ENCODE measurements at regions not wholly inside any gene's neighbourhood (a gene's known extent, or its start where the extent isn't known, plus 50 kb on each side); places are given as distances from the start of the nearest gene placed in this dataset.
A peak's percentile ranks its signal among the peaks of the same experiment; 100 is the strongest.

DNA sequence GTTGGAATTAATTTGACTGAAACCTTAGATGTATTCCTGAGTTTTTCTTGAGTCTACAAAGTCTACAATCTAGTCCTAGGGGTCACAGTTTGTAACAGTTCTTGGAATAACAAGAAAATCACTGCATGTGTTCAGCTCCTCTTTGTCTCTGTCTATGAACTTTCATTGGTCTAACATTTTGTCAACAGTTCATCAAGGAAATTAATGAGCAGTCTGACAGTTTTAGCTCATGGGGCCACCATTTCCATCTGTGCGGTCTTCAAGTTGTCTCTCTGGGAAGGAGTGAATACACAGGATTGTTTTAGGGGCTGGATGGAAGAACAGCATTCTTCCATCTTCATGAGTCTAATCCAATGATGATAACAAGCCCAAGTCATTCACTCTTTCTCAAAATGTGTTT lies 276.4 kb downstream of the TMEM167A start:
- no peak for DNase-seq

DNA sequence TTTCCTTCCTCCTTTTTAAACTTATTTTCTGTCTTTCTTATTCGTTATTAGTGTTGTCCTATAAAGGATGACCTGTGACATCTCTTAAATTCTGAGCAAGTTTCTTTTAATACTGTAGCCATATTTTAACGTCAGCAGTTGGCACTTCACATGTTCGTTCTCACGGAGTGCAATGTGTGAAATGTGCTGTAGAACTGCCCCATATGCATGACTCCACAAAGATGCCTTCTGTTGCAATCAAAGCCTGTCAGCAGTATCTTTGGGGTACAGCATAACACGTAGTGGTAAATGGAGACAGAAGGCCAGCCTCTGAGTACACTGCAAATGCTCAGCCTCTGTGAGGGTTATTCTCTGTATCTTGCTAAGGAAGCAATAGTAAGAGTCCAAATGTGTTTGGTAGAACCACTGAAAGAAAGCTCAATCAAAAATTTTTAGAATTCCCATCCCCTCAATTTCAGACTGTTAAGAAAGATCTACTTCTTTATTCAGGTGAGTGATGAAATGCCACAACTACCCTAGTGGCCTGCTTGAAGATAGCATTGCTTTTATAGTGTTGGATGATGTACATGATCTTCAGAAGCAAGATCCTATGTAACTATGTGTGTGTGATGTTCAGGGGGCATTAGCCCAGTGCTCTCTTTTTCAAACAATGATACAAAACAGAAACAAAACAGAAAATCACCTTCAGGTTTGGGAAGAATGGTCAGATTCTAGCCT lies 277.7 kb downstream of the TMEM167A start:
- DNase-seq, result no peak

DNA sequence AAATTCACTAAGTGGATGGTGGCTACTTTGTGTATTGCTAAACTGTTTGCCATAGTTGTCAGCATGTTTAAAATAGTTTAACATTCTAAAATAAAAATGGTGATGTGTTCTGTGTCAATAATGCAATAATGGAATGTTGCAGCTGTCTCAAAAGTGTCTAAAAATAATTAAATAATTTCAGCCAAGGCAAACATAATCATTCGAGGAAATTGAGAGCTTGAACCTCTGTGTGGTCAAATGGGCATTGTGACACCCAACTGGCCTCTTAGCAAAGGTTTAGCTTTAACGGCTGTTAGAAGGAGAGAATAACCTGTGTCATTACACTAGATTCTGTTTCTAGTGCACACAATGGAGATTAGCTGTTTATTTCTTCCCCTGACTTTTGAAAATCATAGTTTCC lies 278.5 kb downstream of the TMEM167A start:
- no peak for DNase-seq

GRCh38 chr5:82796643-82797416 lies 280.4 kb downstream of the TMEM167A start:
- DNase-seq, result no peak

DNA sequence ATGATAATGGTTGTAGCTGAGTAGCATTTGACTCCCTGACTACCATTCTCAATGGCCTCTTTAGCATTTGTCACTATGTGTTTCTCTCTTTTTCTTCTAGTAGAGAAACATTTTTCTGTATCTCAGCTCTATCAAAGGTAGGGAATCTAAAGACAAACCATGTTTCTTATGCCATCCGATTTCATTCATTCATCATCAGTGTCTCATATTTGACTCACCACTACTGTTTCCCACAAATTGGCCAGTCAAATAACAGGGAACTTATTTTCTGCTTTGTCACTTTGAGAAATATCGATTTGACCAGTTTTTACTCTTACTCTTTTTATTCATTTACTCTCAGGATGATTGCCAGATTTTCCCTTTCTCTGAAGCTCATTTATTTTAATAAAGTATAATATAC lies 282.3 kb downstream of the TMEM167A start:
- DNase-seq, result no peak

- peak; percentile 18 for DNase-seq
These were observed 283.3 kb downstream of the TMEM167A start for GRCh38 chr5:82793808-82794419.

GRCh38 chr5:82792096-82792495 lies 285.1 kb downstream of the TMEM167A start:
- DNase-seq, result no peak

DNA sequence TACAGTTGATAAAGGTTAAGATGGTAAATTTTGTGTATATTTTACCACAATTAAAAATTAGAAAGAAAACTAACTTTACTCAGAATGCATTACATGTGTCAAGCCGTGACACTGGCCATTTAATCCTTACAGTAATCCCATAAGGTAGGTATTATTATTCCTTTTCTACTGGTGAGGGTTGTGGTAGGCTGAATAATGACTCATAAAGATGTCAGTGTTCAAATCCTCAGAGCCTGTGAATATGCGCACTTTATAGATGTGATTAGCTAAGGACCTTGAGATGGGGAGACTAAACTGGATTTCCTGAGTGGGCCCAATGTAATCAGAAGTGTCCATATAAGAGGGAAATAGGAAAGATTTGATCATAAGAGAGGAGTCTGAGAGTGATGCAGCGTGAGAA lies 288.1 kb downstream of the TMEM167A start:
- DNase-seq, result no peak

DNA sequence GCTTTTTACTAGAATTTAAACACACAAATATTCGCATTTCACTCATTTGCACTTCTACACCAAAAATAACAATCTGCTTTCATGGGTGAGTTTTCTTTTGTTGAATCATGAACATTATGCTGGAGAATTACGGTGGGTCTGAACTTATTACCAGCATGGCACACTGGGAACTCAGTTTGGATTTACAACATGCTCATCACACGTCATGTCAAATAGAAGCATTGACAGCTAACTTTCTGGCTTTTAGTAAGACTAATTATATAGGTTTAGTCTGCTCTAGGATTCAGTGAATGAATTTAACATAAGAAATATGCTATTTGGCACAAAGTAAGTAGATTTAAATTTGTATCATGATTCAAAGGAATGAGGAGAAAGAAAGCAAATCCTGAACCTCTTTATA lies 290.4 kb downstream of the TMEM167A start:
- no peak for DNase-seq

DNA sequence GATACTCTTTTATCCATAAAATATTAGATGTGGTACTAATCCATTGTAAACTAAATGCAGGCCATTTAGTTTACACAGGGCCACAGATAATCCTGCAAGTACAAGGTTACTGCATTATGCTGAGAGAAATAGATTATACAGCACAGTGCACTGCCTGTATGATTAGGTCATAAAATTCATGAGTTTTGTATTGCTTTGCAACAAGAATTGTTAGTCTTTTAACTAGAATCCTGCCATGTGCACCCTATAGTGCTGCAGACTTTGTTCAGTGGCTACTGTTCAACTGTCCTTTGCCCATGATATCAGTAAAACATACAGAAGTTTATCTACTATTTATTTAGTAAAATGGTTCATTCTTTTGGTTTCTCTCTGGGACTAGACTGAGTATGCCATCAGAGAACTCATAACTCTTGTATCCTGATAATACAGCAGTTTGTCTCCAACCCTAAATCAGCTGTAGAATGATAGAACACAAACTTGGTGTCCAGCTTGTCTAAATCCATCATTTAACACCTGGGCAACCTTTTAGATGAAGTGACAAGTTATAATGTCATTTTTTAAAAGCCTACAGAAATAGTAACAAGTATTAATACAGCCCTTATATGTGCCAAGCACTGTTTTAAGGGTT lies 291.2 kb downstream of the TMEM167A start:
- DNase-seq, result no peak

DNA sequence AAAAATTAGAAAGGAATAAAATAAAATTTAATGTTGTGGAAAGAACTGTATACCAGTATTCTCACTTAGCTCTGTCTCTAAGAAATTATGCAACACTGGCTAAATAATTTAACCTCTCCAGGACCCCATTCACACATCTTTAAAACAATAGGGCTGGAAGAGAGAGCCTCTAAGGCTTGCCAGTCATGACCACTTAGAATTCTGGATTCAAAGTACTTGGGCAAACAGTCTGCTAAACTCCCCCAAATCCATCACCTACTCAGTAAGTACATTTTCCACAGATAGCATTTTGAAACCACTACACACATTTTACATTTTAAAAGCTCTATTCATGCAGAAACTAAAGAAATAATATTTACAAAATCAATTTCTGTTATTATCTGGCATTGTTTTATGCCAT lies 291.7 kb downstream of the TMEM167A start:
- no peak for DNase-seq

DNA sequence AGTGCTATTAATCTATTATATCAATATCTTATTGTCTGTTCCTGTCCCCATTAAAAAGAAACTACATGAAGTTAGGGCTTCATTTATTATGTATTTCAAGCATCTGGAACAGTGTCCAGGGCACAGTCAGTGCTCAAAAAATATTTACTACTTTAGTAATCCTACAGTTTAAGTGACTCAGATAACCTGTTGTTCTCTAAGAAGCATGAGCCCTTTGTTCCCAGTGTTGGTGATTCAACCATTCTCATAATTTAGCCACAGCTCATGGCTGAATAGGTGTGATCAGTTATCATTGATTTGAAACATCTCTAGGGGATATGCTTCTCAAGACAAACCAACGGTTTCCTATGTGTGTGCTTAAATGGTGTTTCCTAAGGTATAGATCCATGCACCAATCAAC lies 292.7 kb downstream of the TMEM167A start:
- no peak for DNase-seq

GRCh38 chr5:82777106-82777505 lies 300.1 kb downstream of the TMEM167A start:
- DNase-seq, result no peak

DNA sequence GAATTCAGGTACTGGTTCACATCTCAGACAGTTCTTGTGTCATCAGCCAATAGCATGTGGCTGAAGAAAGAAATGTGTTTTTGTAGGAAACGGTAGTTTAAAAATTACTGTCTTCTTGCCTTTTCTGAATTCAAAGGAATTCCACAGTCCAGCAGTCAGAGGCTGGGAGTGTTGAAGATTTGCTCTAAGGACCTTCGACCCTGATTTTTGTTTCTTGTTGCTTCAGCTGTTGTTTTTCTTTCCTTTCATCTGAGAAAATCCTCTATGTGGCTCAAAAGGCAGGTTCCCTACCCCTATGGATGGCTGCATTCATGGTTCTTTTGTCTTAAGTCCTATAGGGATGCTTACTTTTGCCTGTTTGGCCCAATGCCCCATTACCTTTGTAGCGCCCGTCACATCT lies 304.9 kb downstream of the TMEM167A start:
- no peak for DNase-seq

- no peak for DNase-seq
These were observed 311.0 kb downstream of the TMEM167A start for GRCh38 chr5:82766206-82766605.

DNA sequence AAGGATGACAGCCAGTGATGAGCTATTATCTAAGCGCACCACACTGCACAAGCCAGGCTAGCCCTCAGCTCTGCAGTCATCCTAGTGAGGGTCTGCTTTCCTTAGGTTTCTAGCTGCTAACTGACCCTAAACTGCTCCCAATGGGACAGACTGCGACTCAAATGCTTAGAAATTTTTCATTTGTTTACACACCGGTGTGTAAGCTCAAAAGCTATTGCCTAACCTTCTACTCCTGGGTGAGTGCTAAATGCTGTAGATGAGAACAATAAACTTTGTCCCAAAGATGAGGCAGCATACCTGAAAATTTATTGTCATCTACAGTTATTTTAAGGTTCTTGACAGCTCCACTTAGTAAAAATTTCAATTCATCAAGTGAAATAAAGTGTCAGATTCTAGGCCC lies 311.4 kb downstream of the TMEM167A start:
- no peak for DNase-seq

DNA sequence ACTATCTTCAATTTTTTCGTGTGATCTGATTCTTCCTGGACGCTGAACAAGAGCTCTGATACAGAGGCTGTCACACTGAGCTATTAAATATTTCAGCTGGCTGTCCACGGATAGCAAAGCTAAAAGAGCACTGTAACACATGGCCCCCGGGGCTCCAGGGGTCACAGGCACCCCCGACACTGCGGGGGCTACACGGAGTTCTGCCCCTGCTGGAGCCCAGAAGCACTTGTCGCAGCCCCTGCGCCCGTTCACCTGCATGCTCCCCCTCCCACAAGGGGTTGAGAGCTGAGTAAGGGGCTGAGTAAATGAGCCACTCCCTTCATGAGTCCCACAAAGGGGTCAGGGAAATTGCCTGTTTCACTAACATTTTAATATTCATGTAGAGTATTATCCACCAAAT lies 316.3 kb downstream of the TMEM167A start:
- no peak for DNase-seq

DNA sequence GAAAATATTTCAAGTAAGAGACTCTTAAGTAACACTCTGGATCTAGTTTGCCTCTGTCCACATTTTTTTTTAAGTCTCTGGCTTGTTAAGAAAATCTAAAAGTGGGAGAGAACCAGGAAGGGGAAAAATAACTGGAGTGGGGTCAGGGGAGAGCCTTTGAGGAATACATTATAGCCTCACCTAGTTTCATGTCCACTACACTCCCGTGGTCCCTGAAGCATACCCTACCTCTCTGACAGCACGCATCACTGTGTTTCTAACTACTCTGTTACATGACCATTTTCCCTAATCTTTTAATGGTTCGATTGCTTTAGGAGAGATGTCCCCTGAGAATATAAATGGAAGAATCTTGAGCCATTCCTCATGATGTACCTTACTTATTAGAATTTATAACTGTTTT lies 318.3 kb downstream of the TMEM167A start:
- no peak for DNase-seq

DNA sequence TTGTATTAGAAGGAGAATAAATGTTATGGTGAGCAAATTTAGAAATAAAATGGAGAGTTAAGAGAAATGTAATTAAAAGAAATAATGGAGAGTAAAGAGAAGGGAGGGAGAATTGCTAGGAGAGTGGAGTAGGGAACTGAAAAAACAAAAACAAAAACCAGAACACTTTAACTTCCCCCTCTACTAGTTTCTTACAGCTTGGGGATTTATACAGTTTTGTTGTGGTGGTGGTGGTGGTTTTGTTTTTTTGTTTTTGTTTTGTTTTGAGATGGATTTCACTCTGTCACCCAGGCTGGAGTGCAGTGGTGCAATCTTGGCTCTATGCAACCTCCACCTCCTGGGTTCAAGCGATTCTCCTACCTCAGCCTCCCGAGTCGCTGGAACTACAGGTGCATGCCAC lies 322.4 kb downstream of the TMEM167A start:
- no peak for DNase-seq

DNA sequence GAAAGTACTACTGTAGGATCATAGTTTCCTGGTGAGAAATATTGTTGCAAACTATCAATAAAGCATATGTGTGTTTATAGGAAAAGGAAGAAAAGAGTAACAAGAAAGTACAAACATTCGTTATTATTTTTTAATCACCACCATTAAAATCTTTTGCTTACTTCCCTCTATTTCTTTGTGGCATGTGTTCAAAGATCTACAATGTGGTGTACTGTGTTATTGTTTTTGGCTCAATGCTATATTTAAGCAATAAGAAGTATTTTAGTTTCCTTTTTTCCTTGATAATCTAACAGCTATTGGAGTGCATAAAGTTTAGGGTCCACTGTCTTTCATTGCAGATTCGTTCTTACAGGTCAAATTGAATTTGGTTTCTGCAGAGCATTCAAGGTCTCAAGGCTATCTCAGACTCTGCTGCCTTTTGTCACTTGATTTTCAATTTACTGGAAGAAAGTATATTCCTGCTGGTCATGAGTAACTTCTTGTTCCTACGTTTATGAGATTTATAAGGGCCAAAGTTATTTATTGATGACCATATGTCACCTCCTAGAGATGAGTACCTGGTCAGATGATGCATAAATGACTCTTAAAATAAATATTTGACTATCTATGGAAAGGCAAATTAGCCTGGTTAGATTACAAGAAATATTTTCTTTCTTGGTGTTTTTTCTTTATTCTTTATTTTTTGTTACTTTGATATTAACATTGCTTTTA lies 323.0 kb downstream of the TMEM167A start:
- DNase-seq, result no peak

GRCh38 chr5:82753374-82753773 lies 323.8 kb downstream of the TMEM167A start:
- DNase-seq, result no peak

DNA sequence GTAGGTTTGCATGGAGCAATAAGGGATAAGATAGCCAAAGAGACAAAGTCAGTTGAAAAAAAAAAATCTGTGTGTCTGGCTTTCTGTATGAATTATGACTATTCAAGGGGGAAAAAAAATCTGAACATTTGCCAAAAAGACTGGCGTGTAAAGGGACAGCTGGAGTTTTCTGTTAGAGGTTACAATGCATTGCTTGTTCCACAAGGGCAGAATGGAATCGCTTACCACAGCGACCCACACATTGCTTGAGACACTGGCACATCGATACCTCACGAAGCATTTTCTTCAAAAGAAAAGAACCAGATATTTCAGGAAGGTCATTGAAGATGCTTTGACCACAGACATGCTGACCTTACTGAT lies 327.8 kb downstream of the TMEM167A start:
- DNase-seq, result no peak

Data from central memory CD4-positive, alpha-beta T cell (primary cell).